Hindlimb muscle (tissue), 1 donor: ENCODE measurements at regions not wholly inside any gene's neighbourhood (a gene's known extent, or its start where the extent isn't known, plus 50 kb on each side); places are given as distances from the start of the nearest gene placed in this dataset.
A peak's percentile ranks its signal among the peaks of the same experiment; 100 is the strongest.
"Not testable (repeated sequence)": the region's sequence is repeated elsewhere in the genome, so short reads cannot be mapped to it uniquely, and the experiment has no call there.

Source experiments
- DNase-seq: peaks from one replicate; pipeline ENCODE4 v3.0.0-alpha.2; 2013

DNA sequence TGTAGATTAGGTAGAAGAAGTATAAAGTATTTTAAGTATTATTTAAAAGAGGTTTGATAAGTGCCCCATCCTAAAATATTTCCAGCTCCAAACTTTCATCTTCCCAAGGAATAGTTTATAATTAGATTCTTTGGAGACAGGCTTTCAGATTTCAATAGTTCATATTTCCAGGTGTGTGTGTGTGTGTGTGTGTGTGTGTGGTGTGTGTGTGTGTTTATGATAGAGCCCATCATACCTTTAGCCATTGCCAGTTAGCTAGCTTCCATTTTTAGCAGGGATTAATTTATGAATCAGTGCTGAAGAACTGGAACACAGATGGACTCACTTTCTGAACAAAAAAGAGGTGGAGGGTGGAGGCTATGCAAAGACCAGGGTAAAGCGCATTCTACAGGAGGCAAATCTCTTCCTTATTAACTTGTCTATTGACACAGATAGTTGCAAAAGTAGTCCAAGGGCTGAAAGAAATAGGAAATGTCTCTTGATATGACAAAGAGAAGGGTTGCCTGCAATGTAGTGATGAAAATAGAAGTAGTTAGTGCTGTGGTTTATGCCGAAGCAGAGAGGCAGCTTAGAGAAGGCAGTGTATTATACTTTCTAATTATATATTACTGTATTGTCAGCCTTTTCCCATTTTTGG lies 301.1 kb downstream of the MAN2A1 start:
- DNase-seq: no peak

DNA sequence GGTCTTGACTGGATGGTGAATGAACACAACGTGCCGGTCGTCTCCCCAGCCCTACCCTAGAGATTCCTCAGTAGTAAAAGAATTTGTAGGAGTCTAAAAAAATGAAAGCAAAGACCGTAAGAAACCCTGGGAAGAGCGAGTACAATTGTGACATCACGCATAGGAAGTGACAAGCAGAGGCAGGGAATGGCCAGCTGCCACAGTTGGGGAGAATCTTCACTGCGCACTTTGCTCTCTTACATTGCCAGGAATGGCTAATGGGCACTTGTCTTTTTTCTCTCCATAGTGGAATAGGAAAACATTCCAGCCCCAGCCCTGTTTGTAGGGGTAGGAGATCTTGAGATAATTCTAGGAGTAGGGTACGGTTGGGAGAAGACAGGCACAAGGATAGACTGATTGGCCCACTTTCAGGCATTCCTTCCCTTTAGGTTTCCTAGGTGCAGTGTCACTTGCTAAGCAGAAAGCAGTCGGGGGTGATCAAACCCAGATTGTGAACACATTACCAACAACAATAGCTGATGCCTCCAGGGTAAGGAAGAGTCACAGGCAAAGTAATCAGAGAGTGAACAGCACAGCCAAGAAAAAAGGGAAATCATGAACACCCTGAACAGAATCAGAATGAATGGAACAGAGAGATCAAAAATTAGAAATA lies 302.7 kb downstream of the MAN2A1 start:
- no peak for DNase-seq

- no peak for DNase-seq
These were observed 304.4 kb downstream of the MAN2A1 start for GRCh38 chr5:109994135-109994534.

- peak; percentile 48 for DNase-seq
These were observed 306.5 kb downstream of the MAN2A1 start for GRCh38 chr5:109996246-109996645.

DNA sequence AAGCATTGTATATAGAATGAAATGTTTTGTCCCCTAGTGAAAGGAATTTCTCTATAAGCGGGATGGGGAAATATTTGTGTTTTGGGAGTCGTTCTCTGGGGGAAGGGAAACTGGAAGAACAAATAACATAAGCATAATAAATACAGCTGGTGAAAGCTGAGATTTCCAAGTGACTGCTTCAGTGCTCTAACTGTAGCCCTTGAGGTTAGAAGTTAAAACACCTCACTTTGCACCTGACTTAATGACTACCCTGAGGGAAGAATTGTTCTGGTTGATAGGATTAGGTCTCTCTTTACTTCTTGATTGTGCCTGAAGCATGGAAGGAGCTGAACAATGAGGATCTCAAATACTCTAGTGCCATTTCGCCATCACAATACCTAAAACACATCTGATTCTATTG lies 307.4 kb downstream of the MAN2A1 start:
- DNase-seq: no peak

DNA sequence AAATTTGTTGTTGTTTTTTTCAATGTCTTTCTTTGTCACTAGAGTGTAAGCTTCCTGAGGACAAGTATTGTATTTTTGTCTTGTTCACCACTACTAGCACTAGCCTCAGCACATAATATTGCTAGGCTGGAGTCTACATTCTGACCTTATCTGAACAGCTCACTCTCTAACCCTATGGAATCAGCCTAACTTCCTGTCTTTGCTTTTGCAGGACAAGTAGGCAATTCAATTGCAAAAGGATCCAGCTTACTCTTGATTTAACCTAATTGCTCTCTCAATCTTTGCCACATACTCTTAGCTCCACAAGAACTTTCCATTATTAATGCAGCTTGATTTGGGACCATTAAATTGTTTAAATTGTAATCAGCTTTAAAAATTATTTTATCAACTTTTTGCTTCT lies 308.5 kb downstream of the MAN2A1 start:
- no peak for DNase-seq

GRCh38 chr5:109998726-109999125 lies 309.0 kb downstream of the MAN2A1 start:
- DNase-seq: no peak

- no peak for DNase-seq
These were observed 311.9 kb downstream of the MAN2A1 start for GRCh38 chr5:110001648-110002047.

- no peak for DNase-seq
These were observed 312.9 kb downstream of the MAN2A1 start for GRCh38 chr5:110002652-110003051.

DNA sequence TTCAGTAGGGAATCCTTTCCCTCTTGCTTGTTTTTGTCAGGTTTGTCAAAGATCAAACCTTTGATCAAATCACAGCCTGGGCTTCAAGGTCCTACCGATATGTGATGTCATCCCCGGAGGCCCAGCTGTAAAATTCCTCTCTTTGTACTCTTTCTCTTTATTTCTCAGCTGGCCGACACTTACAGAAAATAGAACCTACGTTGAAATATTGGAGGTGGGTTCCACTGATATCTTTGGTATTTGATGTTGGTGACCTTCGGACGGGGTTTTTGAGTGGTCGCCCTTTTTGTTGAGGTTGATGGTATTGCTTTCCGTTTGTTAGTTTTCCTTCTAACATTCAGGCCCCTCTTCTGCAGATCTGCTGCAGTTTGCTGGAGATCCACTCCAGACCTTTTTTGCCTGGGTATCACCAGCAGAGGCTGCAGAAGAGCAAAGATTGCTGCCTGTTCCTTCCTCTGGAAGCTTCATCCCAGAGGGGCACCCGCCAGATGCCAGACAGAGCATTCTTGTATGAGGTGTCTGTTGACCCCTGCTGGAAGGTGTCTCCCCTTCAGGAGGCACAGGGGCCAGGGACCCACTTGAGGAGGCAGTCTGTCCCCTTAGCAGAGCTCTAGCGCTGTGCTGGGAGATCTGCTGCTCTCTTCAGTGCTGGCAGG lies 316.3 kb downstream of the MAN2A1 start:
- DNase-seq: not testable (repeated sequence)

GRCh38 chr5:110007101-110007500 lies 317.4 kb downstream of the MAN2A1 start:
- DNase-seq: no peak

- DNase-seq: no peak
These were observed 318.4 kb downstream of the MAN2A1 start for GRCh38 chr5:110008131-110008530.

- no peak for DNase-seq
These were observed 322.4 kb downstream of the MAN2A1 start for GRCh38 chr5:110012145-110012544.

GRCh38 chr5:110013017-110013416 lies 323.3 kb downstream of the MAN2A1 start:
- DNase-seq: no peak

DNA sequence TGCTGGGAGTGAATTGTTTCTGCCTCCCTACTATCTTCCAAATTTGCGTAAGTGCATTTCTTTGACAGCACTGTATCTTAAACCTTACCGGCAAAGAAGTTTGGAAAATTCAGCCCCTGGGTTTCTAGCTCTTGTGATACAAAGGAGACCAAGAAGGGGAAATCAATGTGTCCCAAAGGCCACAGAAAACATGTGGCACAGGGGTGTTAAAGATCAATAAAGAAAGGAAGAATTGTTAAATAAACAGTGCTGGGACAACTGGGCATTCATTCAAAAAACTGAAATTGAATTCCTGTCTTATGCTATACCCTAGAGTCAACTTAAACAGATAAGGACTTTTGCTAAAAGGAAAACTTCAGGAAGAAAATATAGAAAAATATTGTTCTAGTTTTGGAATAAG lies 328.1 kb downstream of the MAN2A1 start:
- DNase-seq: no peak

GRCh38 chr5:110018509-110018908 lies 328.8 kb downstream of the MAN2A1 start:
- DNase-seq: no peak

- no peak for DNase-seq
These were observed 329.4 kb downstream of the MAN2A1 start for GRCh38 chr5:110019119-110019518.

- DNase-seq: no peak
These were observed 330.1 kb downstream of the MAN2A1 start for GRCh38 chr5:110019780-110020179.

- no peak for DNase-seq
These were observed 331.5 kb downstream of the MAN2A1 start for GRCh38 chr5:110021251-110021650.

- no peak for DNase-seq
These were observed 335.4 kb downstream of the MAN2A1 start for GRCh38 chr5:110025160-110025559.

GRCh38 chr5:110027527-110028322 lies 338.0 kb downstream of the MAN2A1 start:
- no peak for DNase-seq

GRCh38 chr5:110031402-110032140 lies 341.8 kb downstream of the MAN2A1 start:
- no peak for DNase-seq

DNA sequence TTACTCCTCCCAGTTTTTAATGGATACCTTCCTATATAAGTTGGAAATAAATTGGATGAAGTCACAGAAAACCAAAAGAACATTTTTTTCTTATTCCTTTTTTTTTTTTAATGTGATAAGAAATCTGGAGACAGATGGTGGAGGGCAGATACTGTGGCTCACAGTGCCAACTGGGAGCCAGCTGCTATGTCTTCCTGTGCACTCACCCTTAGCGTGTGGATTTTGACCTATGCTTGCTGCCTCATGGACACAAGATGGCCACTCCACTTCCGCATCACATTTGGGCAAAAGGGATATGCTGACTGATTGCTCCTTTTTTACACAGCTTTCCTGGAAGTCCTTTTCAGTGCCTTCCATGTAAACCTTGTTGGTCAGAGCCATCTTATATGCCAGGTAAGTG lies 342.6 kb downstream of the MAN2A1 start:
- no peak for DNase-seq
